Activated naive CD8-positive, alpha-beta T cell treated with anti-CD3 and anti-CD28 coated beads, Interleukin-2, amount 50 U/mL, for 16 hours (primary cell): ENCODE measurements at regions not wholly inside any gene's neighbourhood (a gene's known extent, or its start where the extent isn't known, plus 50 kb on each side); places are given as distances from the start of the nearest gene placed in this dataset.
A peak's percentile ranks its signal among the peaks of the same experiment; 100 is the strongest.

ENCODE experiments used
- DNase-seq: peaks from one replicate; pipeline ENCODE4 v3.0.0-alpha.2; 2020; ENCODE audit warnings: low read depth, low spot score

- DNase-seq, result no peak
These were observed 95.9 kb upstream of the ANKRD34C start for GRCh38 chr15:79186616-79187015.

GRCh38 chr15:79185199-79185598 is 94.6 kb upstream of the RASGRF1 start:
- DNase-seq, result no peak

GRCh38 chr15:79184465-79184892 is 93.9 kb upstream of the RASGRF1 start:
- peak; percentile 32 for DNase-seq

- no peak for DNase-seq
These were observed 89.7 kb upstream of the RASGRF1 start for GRCh38 chr15:79180318-79180717.

GRCh38 chr15:79179597-79179996 is 89.0 kb upstream of the RASGRF1 start:
- DNase-seq, result no peak

GRCh38 chr15:79179108-79179561 is 88.6 kb upstream of the RASGRF1 start:
- DNase-seq, result no peak

- DNase-seq, result no peak
These were observed 88.0 kb upstream of the RASGRF1 start for GRCh38 chr15:79178594-79178993.

- no peak for DNase-seq
These were observed 85.6 kb upstream of the RASGRF1 start for GRCh38 chr15:79176151-79176550.

- no peak for DNase-seq
These were observed 82.4 kb upstream of the RASGRF1 start for GRCh38 chr15:79172801-79173460.

GRCh38 chr15:79172032-79172481 is 81.5 kb upstream of the RASGRF1 start:
- DNase-seq, result no peak

GRCh38 chr15:79171320-79172031 is 80.9 kb upstream of the RASGRF1 start:
- DNase-seq, result no peak

GRCh38 chr15:79170256-79170664 is 79.7 kb upstream of the RASGRF1 start:
- no peak for DNase-seq

GRCh38 chr15:79169526-79170133 is 79.0 kb upstream of the RASGRF1 start:
- DNase-seq, result no peak

- no peak for DNase-seq
These were observed 78.4 kb upstream of the RASGRF1 start for GRCh38 chr15:79168922-79169456.

- no peak for DNase-seq
These were observed 77.2 kb upstream of the RASGRF1 start for GRCh38 chr15:79167776-79168175.

GRCh38 chr15:79166311-79166955 is 75.9 kb upstream of the RASGRF1 start:
- DNase-seq, result no peak

- DNase-seq, result no peak
These were observed 73.9 kb upstream of the RASGRF1 start for GRCh38 chr15:79164465-79164864.

GRCh38 chr15:79164043-79164442 is 73.5 kb upstream of the RASGRF1 start:
- no peak for DNase-seq

GRCh38 chr15:79163395-79163794 is 72.8 kb upstream of the RASGRF1 start:
- no peak for DNase-seq

GRCh38 chr15:79161837-79162508 is 71.4 kb upstream of the RASGRF1 start:
- DNase-seq, result no peak

- DNase-seq, result no peak
These were observed 69.6 kb upstream of the RASGRF1 start for GRCh38 chr15:79160211-79160610.
